Medulla oblongata (tissue), 1 donor: ENCODE measurements at regions not wholly inside any gene's neighbourhood (a gene's known extent, or its start where the extent isn't known, plus 50 kb on each side); places are given as distances from the start of the nearest gene placed in this dataset.
A peak's percentile ranks its signal among the peaks of the same experiment; 100 is the strongest.
"Not testable (repeated sequence)": the region's sequence is repeated elsewhere in the genome, so short reads cannot be mapped to it uniquely, and the experiment has no call there.

Experiments used
- DNase-seq: peaks from one replicate; pipeline ENCODE4 v3.0.0-alpha.2; 2015; ENCODE audit errors: extremely low spot score

- peak; percentile 64 for DNase-seq
Observed at GRCh38 chr5:42949348-42950115, 90.6 kb downstream of the ANXA2R start.

DNA sequence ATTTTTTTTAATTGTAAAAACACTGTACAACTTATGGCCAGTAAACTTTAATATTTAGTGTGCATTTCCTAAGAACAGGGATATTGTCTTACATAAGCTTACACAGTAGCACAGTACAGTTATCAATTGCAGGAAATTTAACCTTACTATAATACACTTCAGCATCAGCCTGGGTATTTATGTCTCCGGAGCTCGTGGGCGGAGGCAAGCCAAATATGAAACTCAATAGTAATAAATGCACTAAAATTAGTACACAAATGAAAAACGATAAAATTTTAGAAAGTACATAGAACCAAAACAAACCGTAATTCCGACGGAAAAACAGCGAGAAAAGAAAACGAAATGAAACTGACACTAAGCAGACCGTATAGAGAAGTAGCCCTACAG is 91.2 kb downstream of the ANXA2R start:
- no peak for DNase-seq

DNA sequence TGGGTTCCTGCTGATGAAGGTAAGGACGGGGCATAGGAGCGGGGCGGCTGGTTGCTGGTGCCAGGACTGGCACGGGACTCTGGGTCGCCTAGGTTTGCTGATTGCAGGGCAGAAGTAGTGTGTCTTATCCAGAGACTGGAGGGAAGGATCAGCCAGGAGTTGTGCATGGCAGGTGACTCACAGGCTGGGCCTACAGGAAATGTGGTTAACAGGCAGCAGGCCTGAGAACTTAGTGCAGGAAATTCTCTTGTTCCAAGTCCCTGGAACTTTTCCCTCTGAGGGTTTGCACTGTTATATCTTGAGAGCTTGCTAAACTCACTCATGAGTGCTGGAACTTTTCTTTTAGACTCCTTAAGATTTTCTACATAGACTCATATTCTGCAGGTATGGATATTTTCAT is 95.1 kb downstream of the ANXA2R start:
- no peak for DNase-seq

DNA sequence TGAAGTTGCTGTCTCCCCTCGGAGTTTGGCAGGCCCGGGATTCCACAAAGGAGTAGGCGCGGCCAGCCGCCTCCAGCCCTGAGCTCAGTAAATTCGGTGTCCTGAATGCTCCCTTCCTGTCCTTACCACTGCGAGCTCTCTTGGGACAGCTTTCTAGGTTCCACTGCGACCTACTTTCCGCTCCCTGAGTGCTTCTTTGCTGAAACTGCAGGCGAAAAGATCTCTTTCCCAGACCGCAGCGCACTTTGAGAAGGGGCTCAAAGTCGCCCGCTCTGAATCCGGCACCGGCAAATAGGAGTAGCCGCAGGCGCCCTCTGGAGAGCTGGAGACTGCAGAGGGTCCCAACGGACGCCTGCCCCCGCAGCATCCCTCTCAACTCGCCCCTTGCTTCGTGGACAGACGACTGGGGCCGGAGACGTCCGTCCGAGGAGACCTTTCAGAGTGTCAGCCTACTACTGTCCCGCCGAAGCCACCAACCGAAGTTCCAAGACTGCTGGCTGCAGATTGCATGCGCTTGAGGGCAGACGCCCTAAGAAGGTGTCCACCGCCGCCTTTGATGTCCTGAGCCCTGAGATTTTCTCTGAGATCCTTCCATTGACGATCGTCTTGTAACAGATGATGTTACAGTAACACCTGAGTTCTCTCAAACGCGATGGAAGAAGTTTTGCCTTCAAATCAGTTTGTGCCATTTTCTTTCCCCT is 96.0 kb downstream of the ANXA2R start:
- DNase-seq: no peak

- DNase-seq: no peak
Observed at GRCh38 chr5:42940853-42941252, 99.3 kb downstream of the ANXA2R start.

GRCh38 chr5:42932011-42932410 is 108.1 kb downstream of the ANXA2R start:
- DNase-seq: not testable (repeated sequence)

GRCh38 chr5:42931451-42931850 is 108.7 kb downstream of the ANXA2R start:
- DNase-seq: not testable (repeated sequence)

DNA sequence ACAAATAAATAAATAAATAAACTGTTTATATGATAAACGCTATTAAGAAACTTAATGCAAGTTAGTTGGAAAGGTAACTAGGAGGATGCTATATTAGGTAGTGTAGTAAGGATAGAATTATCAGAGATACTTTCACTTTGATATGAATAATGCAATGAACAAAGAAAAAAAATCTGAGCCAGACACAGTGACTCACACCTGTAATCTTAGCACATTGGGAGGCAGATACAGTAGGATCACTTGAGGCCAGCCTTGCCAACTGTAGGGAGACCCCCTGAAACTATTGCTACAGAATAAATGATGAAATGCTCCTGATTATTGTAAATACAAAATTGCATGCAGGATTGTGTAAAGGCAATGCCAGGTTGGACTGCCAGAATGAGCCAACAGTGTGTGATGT is 109.2 kb downstream of the ANXA2R start:
- DNase-seq: no peak

- DNase-seq: no peak
Observed at GRCh38 chr5:42929871-42930270, 110.2 kb downstream of the ANXA2R start.

DNA sequence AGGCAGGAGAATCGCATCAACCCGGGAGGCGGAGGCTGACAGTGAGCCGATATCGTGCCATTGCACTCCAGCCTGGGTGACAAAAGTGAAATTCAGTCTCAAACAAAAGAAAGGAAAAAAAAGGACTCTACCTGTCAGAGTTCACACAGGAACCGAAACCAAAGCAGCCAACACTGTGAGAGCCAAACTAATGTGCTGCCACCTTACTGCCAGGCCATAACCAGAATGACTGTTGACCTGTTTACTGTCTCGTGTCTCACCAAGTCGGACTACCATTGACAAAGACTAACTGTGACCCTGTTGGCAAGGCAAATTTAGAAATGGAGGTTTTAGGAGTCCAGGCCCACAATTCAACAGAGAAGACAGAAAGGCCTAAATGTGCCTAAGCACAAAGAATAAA is 112.4 kb downstream of the ANXA2R start:
- DNase-seq: no peak

GRCh38 chr5:42924686-42925085 is 113.0 kb upstream of the SELENOP start:
- no peak for DNase-seq

- DNase-seq: no peak
Observed at GRCh38 chr5:42924226-42924625, 112.5 kb upstream of the SELENOP start.

- DNase-seq: no peak
Observed at GRCh38 chr5:42923710-42924109, 112.0 kb upstream of the SELENOP start.

- no peak for DNase-seq
Observed at GRCh38 chr5:42919600-42919999, 107.9 kb upstream of the SELENOP start.

DNA sequence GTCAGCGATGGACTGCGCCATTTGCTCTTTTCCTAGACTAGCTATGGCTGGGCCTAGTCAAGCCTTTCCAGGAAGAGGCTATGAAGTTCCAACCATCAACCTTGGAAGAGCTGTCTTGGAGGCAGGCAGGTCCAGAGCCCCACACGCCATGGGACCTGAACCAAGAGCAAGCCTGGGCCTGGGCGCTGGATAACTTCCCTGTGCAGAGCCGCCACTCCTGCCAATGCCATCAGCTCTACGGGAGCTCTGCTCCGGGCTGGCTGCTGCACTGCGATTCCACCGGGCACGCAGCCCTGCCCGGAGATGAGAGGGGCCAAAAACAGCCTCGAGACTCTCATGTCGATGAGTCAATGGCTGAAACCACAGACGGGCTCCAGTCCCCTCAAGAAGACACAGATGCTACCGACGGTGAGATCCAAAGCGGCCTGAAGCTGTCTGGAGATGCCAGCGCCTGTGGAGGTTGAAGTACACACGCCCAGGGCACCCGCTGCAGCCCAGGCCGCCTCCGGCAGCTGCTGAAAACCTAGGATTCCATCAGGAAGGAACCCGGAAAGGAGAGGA is 103.7 kb upstream of the SELENOP start:
- no peak for DNase-seq

GRCh38 chr5:42912184-42912798 is 100.6 kb upstream of the SELENOP start:
- peak; percentile 32 for DNase-seq

GRCh38 chr5:42908509-42909488 is 97.1 kb upstream of the SELENOP start:
- peak; percentile 96 for DNase-seq

DNA sequence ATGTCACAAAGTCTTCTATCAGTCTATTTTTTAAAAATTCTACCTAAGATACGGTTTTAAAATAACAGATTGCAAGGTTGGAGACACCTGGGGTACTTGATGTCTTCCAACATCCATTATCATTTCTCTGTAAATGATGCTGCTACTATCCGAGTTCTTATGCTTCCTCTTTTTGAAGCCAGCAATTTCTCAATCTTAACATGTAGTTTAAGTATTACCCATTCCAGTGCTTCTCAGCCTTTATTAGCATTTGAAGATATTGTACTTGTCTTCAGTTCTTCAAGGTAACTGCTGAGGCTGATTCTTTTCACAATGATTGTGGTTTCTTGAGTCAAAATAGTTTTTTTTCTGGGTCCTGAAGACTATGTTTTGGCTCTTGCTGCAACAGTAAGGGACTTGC is 96.4 kb upstream of the SELENOP start:
- DNase-seq: no peak

GRCh38 chr5:42905827-42906226 is 94.1 kb upstream of the SELENOP start:
- no peak for DNase-seq

DNA sequence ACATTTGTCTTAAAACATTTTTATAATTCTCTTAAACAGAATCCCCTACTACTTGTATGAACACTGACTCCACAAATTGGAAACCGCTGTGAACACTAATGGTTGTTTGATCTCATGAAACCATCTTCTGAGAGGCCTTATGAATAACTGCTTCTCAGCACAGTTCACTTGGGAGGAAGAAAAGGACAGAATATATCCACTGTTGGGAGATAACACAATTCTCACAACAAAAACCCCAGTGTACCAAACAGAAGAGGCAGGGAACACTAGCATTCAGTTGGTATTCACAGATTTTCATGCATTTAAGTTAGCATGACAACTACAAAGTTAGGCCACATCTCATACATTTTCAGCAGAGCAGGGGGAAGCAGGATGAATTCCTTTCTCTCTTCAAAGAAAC is 89.0 kb upstream of the SELENOP start:
- DNase-seq: peak; percentile 52

DNA sequence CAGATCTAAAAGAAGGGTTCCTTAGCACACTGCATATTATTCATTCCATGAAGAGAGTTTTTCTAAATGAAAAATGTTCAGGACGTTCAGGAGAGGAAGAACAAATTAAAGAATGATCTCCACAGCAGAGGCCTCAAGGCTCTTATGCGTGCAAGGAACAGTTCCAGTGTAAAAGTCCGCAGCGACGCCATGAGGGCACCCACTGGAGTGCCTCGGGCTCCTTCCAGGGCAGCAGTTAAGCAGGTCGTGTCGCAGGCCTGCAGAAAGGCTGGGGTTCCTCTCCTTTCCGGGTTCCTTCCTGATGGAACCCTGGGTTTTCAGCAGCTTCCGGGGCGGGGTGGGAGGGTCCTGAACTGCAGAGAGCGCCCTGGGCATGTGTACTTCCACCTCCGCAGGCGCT is 87.1 kb upstream of the SELENOP start:
- DNase-seq: no peak
